Colonic mucosa (tissue), 4 donors: ENCODE measurements at regions not wholly inside any gene's neighbourhood (a gene's known extent, or its start where the extent isn't known, plus 50 kb on each side); places are given as distances from the start of the nearest gene placed in this dataset.

Source experiments
- DNase-seq: peaks from one replicate; pipeline ENCODE4 v3.0.0-alpha.2; 2020
- H3K27ac ChIP-seq: fragments of 200-600 bp; one replicate; pipeline ENCODE4 v1.8.0; 2021
- H3K27me3 ChIP-seq: fragments of 200-600 bp; one replicate; pipeline ENCODE4 v1.8.0; 2021
- H3K36me3 ChIP-seq: fragments of 200-600 bp; one replicate; pipeline ENCODE4 v1.8.0; 2021
- H3K4me1 ChIP-seq: fragments of 200-600 bp; one replicate; pipeline ENCODE4 v1.8.0; 2021; ENCODE audit warnings: mild to moderate bottlenecking
- H3K4me3 ChIP-seq: fragments of 200-600 bp; one replicate; pipeline ENCODE4 v1.8.0; 2021
- H3K9ac ChIP-seq, 2 donors: one replicate each; pipeline ENCODE4 v1.7.0; 2013; ENCODE audit warnings: control low read depth in 2 of 2, low read depth in 2 of 2, low read length in 2 of 2
- H3K9me3 ChIP-seq: fragments of 200-600 bp; one replicate; pipeline ENCODE4 v1.8.0; 2021
- intact Hi-C: fragments of 100-400 bp; cut with DNase I; formaldehyde crosslinking; loops from one replicate; pipeline ENCODE4 v1.14.1; 2022
- TF ChIP-seq, protein P1 (sequence below): fragments of 200-600 bp; IDR thresholded peaks from one replicate; pipeline ENCODE4 v1.8.0; 2022; ENCODE audit warnings: antibody characterized with exemption, mild to moderate bottlenecking
- donor health status: healthy.
- donor health status: DM: no; HTN: no; CAD: no.
- donor health status: DM: no; HTN: no; CAD: no.

DNA sequence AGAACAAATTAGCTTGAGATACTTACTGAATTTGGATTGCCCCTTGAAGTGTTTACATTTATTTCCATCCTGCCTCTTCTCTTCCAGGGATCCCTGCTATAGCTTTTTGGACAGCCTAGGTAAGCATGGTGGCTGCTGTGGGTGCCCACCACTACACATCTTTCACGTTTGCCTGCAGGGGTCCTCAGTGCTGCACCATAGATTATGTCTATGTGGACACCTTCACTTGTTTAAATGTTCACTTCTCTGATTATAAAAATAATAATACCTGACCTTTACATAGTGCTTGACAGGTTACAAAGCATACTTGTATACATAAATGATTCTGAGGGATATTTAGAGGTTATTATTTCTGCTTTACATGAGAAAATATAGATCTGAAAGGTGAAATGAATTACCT, 67.9 kb upstream of the SLC4A4 start:
- H3K27me3 ChIP-seq: no peaks in the 10 kb centered on the region
- no peaks in the 10 kb centered on the region for H3K36me3 ChIP-seq
- H3K27ac ChIP-seq: no peak overlapping the region
- TF ChIP-seq, protein P1, sequence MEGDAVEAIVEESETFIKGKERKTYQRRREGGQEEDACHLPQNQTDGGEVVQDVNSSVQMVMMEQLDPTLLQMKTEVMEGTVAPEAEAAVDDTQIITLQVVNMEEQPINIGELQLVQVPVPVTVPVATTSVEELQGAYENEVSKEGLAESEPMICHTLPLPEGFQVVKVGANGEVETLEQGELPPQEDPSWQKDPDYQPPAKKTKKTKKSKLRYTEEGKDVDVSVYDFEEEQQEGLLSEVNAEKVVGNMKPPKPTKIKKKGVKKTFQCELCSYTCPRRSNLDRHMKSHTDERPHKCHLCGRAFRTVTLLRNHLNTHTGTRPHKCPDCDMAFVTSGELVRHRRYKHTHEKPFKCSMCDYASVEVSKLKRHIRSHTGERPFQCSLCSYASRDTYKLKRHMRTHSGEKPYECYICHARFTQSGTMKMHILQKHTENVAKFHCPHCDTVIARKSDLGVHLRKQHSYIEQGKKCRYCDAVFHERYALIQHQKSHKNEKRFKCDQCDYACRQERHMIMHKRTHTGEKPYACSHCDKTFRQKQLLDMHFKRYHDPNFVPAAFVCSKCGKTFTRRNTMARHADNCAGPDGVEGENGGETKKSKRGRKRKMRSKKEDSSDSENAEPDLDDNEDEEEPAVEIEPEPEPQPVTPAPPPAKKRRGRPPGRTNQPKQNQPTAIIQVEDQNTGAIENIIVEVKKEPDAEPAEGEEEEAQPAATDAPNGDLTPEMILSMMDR: peak; percentile 20
- H3K9ac ChIP-seq: no peak overlapping the region
- H3K9me3 ChIP-seq: no peaks in the 10 kb centered on the region
- DNase-seq: peak; percentile 39
- H3K4me3 ChIP-seq: no peak overlapping the region
- H3K4me1 ChIP-seq: no peaks in the 10 kb centered on the region
- intact Hi-C loops: no loop called here

DNA sequence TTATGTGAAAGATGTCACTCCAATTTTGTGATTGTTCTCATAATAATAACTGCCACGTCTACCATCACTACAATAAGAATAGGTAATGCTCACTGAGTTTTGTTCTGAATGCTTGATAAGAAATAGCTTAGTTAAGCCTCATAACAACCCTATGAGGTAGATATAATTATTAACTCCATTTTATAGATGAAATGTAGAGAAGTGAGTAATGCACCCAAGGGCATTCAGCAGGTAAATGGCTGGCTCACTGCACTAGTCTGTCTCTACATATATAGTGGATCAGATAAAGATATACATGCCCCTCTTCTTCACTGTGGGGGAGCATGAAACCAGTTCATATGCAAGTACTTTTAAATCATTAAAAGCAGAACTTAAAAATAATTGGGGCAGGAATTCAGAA, 65.8 kb upstream of the SLC4A4 start:
- TF ChIP-seq, protein P1: no peak
- Histone ChIP-seq H3K9ac (no peak overlapping the region), H3K9me3 (no peaks in the 10 kb centered on the region), H3K36me3 (no peaks in the 10 kb centered on the region), H3K4me1 (no peaks in the 10 kb centered on the region), H3K4me3 (no peak overlapping the region), H3K27ac (no peak overlapping the region), H3K27me3 (no peaks in the 10 kb centered on the region)
- no peak for DNase-seq
- intact Hi-C loops: no loop called here

DNA sequence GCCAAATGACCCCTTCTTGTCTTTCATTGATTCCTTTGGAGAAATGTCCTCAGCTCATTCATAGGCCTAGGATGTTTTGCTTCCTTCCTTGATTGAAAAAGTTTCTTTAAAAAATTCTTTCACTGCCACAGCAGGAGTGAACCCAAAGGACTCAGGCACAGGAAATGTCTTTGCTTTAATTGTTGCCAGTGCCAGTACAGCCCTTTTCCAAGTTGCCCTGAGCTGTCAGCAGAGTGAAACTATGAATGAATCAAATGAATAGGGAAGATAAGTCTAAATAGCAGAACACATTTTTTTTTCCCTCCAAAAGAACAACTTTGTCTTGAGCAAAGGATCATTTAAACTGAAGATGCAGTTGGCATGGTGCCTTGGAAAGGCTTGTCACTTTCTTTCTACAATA, 63.8 kb upstream of the SLC4A4 start:
- intact Hi-C loops: no loop called here
- H3K27ac ChIP-seq: no peak overlapping the region

DNA sequence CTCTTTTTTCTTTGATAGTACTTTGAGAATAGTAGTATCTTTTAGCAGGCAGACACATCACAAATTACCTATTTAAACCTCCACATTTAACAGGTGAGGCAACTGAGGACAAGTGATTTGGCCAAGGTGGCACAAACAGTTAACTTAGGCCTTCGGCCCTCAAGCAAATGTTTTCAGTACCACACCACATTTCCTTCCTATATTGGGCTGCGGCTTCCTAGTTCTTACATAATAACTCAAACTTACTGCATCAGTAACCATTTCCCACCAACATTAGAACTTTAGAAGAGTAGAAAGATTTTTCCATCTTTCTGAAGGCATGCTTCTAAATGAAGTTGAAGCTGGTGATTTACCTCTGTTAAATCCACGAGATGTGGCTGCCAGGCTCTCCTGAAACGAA, 63.2 kb upstream of the SLC4A4 start:
- Histone ChIP-seq H3K36me3 (no peaks in the 10 kb centered on the region), H3K4me1 (no peaks in the 10 kb centered on the region), H3K9ac (no peak overlapping the region), H3K27ac (no peak overlapping the region), H3K27me3 (no peaks in the 10 kb centered on the region), H3K9me3 (no peaks in the 10 kb centered on the region), H3K4me3 (no peak overlapping the region)
- no peak for DNase-seq
- TF ChIP-seq, protein P1: no peak
- intact Hi-C loops: no loop called here

More for the DNA sequence above, 63.8 kb upstream of the SLC4A4 start:
- H3K9ac ChIP-seq: no peak overlapping the region
- H3K4me3 ChIP-seq: no peak overlapping the region
- no peaks in the 10 kb centered on the region for H3K9me3 ChIP-seq
- H3K27me3 ChIP-seq: no peaks in the 10 kb centered on the region
- no peaks in the 10 kb centered on the region for H3K4me1 ChIP-seq
- TF ChIP-seq, protein P1: no peak
- no peak for DNase-seq
- H3K36me3 ChIP-seq: no peaks in the 10 kb centered on the region

DNA sequence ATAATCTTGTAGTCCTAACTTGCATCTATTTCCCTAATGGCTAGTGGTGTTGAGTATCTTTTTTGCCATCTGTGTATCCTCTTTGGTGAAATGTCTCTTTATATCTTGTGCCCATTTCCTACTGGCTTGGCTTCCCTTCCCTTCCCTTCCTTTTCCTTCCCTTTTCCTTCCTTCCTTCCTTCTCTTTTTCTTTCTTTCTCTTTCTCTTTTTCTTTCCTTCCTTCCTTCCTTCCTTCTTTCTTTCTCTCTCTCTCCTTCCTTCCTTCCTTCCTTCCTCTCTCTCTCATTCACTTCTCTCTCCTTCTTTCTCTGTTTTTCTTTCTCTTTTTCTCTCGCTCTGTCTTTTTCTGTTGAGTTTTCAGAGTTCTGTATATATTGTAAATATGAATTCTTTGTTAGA, 61.5 kb upstream of the SLC4A4 start:
- DNase-seq: no peak
- no peaks in the 10 kb centered on the region for H3K9me3 ChIP-seq
- intact Hi-C loops: no loop called here
- no peak overlapping the region for H3K9ac ChIP-seq
- TF ChIP-seq, protein P1: no peak
- no peaks in the 10 kb centered on the region for H3K36me3 ChIP-seq
- H3K4me3 ChIP-seq: no peak overlapping the region
- H3K27me3 ChIP-seq: no peaks in the 10 kb centered on the region
- no peaks in the 10 kb centered on the region for H3K4me1 ChIP-seq
- no peak overlapping the region for H3K27ac ChIP-seq
